HFFc6 (cell line): ENCODE measurements at regions not wholly inside any gene's neighbourhood (a gene's known extent, or its start where the extent isn't known, plus 50 kb on each side); places are given as distances from the start of the nearest gene placed in this dataset.

Source experiments
- DNase-seq: peaks from one replicate; pipeline ENCODE4 v3.0.0-alpha.2; 2018
- H3K27ac Mint-ChIP-seq: 2 replicates; pipeline ENCODE4 v1.8.0; 2020; ENCODE audit warnings: mild to moderate bottlenecking, mixed read lengths
- H3K27me3 Mint-ChIP-seq: 2 replicates; pipeline ENCODE4 v1.8.0; 2021; ENCODE audit warnings: mild to moderate bottlenecking, moderate library complexity, mixed read lengths; ENCODE audit not compliant: insufficient read depth
- H3K36me3 Mint-ChIP-seq: 2 replicates; pipeline ENCODE4 v1.8.0; 2021; ENCODE audit warnings: low read depth, mixed read lengths
- H3K4me1 Mint-ChIP-seq: 2 replicates; pipeline ENCODE4 v1.8.0; 2020; ENCODE audit warnings: low read depth, mixed read lengths
- H3K4me3 Mint-ChIP-seq: 2 replicates; pipeline ENCODE4 v1.8.0; 2020; ENCODE audit warnings: mild to moderate bottlenecking, moderate library complexity, mixed read lengths
- H3K9me3 Mint-ChIP-seq: 2 replicates; pipeline ENCODE4 v1.8.0; 2020; ENCODE audit warnings: mild to moderate bottlenecking, mixed read lengths
- CTCF ChIP-seq: fragments of 200-600 bp; sonication (generic); IDR thresholded peaks from 2 replicates; pipeline ENCODE4 v1.5.0; 2021; ENCODE audit warnings: antibody characterized with exemption, mild to moderate bottlenecking

GRCh38 chr12:65653946-65654629 is 170.2 kb upstream of the HMGA2 start:
- Mint-ChIP-seq H3K9me3 (peaks cover 17% of the 10 kb centered on the region), H3K27me3 (no peaks in the 10 kb centered on the region), H3K4me1 (peaks cover 81% of the 10 kb centered on the region), H3K4me3 (no peak overlapping the region), H3K27ac (peak overlapping the region; percentile 91), H3K36me3 (peaks cover 39% of the 10 kb centered on the region)
- TF ChIP-seq CTCF: no peak
- no peak for DNase-seq

- no peak for DNase-seq
- H3K9me3 Mint-ChIP-seq: peaks cover 14% of the 10 kb centered on the region
- peaks cover 79% of the 10 kb centered on the region for H3K4me1 Mint-ChIP-seq
These were observed 169.2 kb upstream of the HMGA2 start for GRCh38 chr12:65655074-65655493.

GRCh38 chr12:65656156-65656882 is 168.0 kb upstream of the HMGA2 start:
- Mint-ChIP-seq H3K36me3 (peaks cover 41% of the 10 kb centered on the region), H3K4me3 (peak overlapping the region; percentile 35), H3K27ac (peak overlapping the region; percentile 91), H3K9me3 (peaks cover 9% of the 10 kb centered on the region), H3K4me1 (peaks cover 69% of the 10 kb centered on the region), H3K27me3 (no peaks in the 10 kb centered on the region)
- no peak for TF ChIP-seq CTCF
- DNase-seq: no peak

More at GRCh38 chr12:65655074-65655493, 169.2 kb upstream of the HMGA2 start:
- no peaks in the 10 kb centered on the region for H3K27me3 Mint-ChIP-seq
- H3K27ac Mint-ChIP-seq: peak overlapping the region; percentile 91
- no peak for TF ChIP-seq CTCF
- no peak overlapping the region; the same call in 1 of the 2 replicates for H3K4me3 Mint-ChIP-seq
- H3K36me3 Mint-ChIP-seq: peaks cover 39% of the 10 kb centered on the region

GRCh38 chr12:65656891-65657351 is 167.4 kb upstream of the HMGA2 start:
- Mint-ChIP-seq H3K4me1 (peaks cover 69% of the 10 kb centered on the region), H3K27ac (peak overlapping the region; percentile 91), H3K4me3 (peak overlapping the region; percentile 35; the same call in 1 of the 2 replicates)

GRCh38 chr12:65657635-65658034 is 166.6 kb upstream of the HMGA2 start:
- H3K4me3 Mint-ChIP-seq: peak overlapping the region; percentile 29
- no peaks in the 10 kb centered on the region for H3K27me3 Mint-ChIP-seq
- H3K27ac Mint-ChIP-seq: peak overlapping the region; percentile 91
- H3K36me3 Mint-ChIP-seq: peaks cover 28% of the 10 kb centered on the region
- TF ChIP-seq CTCF: no peak
- no peak for DNase-seq
- peaks cover 73% of the 10 kb centered on the region for H3K4me1 Mint-ChIP-seq
- H3K9me3 Mint-ChIP-seq: 0 out of 2 replicates have a peak, but pooled peaks cover 4% of the 10 kb centered on the region

More at GRCh38 chr12:65656891-65657351, 167.4 kb upstream of the HMGA2 start:
- no peak for TF ChIP-seq CTCF
- peaks cover 35% of the 10 kb centered on the region for H3K36me3 Mint-ChIP-seq
- peaks cover 8% of the 10 kb centered on the region for H3K9me3 Mint-ChIP-seq
- no peaks in the 10 kb centered on the region for H3K27me3 Mint-ChIP-seq
- peak; percentile 99 for DNase-seq
